ENCODE measurements at regions not wholly inside any gene's neighbourhood (a gene's known extent, or its start where the extent isn't known, plus 50 kb on each side); places are given as distances from the start of the nearest gene placed in this dataset.

GRCh38 chr6:132043148-132043547 is 92.0 kb upstream of the CCN2 start:
- H3K4me1 ChIP-seq (ENCODE audit: insufficient read depth, low read length), result no peaks in the 10 kb centered on the region
- H3T11ph ChIP-seq (ENCODE audit: low read length), result no peak overlapping the region
- H3K56ac ChIP-seq (ENCODE audit: insufficient read length, low read depth, low read length), result no peak overlapping the region
- H3K79me1 ChIP-seq (ENCODE audit: insufficient read depth, low read depth, low read length, poor library complexity, severe bottlenecking), result no peaks in the 10 kb centered on the region
- no peak overlapping the region for H3K4me3 Mint-ChIP-seq
- DNase-seq, result no peak
- no peak overlapping the region for H3K4ac ChIP-seq (ENCODE audit: low read depth, low read length)
- no peak overlapping the region for H4K8ac ChIP-seq (replicated peaks; ENCODE audit: insufficient read length, low read depth, low read length)
- H3K27me3 Mint-ChIP-seq (ENCODE audit: low read depth), result no peaks in the 10 kb centered on the region
- no peak overlapping the region for H3K18ac ChIP-seq (ENCODE audit: insufficient read length, low read depth, low read length)
- H3K14ac ChIP-seq (ENCODE audit: insufficient read depth, low read length), result no peak overlapping the region
- no peaks in the 10 kb centered on the region for H3K27me3 ChIP-seq (ENCODE audit: insufficient read depth, low read length)
- no peak overlapping the region for H2AFZ ChIP-seq (ENCODE audit: low read length)
- no peak overlapping the region for H2BK20ac ChIP-seq (ENCODE audit: low read depth, low read length, poor library complexity, severe bottlenecking)
- no peak overlapping the region for H2BK15ac ChIP-seq (ENCODE audit: low read depth, low read length)
- no peak overlapping the region for H2BK12ac ChIP-seq (ENCODE audit: insufficient read length, low read depth, low read length)
- no peak overlapping the region for H2AK5ac ChIP-seq (ENCODE audit: insufficient read length, low read length)
- H3K4me1 Mint-ChIP-seq, result no peaks in the 10 kb centered on the region
- no peak overlapping the region for H3K23ac ChIP-seq (ENCODE audit: insufficient read length, low read depth, low read length)
- no peaks in the 10 kb centered on the region for H3K9me3 ChIP-seq (ENCODE audit: control insufficient read depth, low read depth, low read length)
- H4K20me1 ChIP-seq (ENCODE audit: control insufficient read depth, insufficient read depth, insufficient read length), result no peaks in the 10 kb centered on the region
- no peaks in the 10 kb centered on the region for H3K23me2 ChIP-seq (ENCODE audit: insufficient read length, low read depth, low read length, poor library complexity, severe bottlenecking)
- no peak for TF ChIP-seq CTCF (conservative IDR thresholded peaks at IDR 0.05)
- no peak overlapping the region for H3K9ac ChIP-seq (ENCODE audit: extremely low read depth, insufficient read length, low read length)
- peaks cover 2% of the 10 kb centered on the region in 2 experiments; a peak in 3 of 5 replicates for H3K9me3 Mint-ChIP-seq
- no peak overlapping the region for H3K27ac ChIP-seq (ENCODE audit: insufficient read length, low read depth, low read length)
- H2BK5ac ChIP-seq (ENCODE audit: insufficient read length, low read length), result no peak overlapping the region
- no peak overlapping the region for H4K5ac ChIP-seq (ENCODE audit: insufficient read length, low read depth, low read length)
- H3K27ac Mint-ChIP-seq, result no peak overlapping the region
- H3K79me2 ChIP-seq (ENCODE audit: insufficient read depth, low read length), result no peaks in the 10 kb centered on the region
- 100% methylated on average over 1 of the region's 5 CpGs for WGBS (ENCODE audit: extremely low coverage, insufficient read length, low lambda C conversion rate)
- H3K36me3 Mint-ChIP-seq (ENCODE audit: insufficient read depth in 1 of 3, low read depth in 3 of 3), result peaks cover 1 to 4% (median 1%) of the 10 kb centered on the region in 3 experiments; a peak in 4 of 7 replicates
- no peak overlapping the region for H3K4me2 ChIP-seq (ENCODE audit: insufficient read depth, insufficient read length, low read length)
- H4K91ac ChIP-seq (ENCODE audit: insufficient read length, low read depth, low read length), result no peak overlapping the region
- H2BK120ac ChIP-seq (ENCODE audit: low read depth, low read length, poor library complexity, severe bottlenecking), result no peak overlapping the region
